ENCODE measurements at regions not wholly inside any gene's neighbourhood (a gene's known extent, or its start where the extent isn't known, plus 50 kb on each side); places are given as distances from the start of the nearest gene placed in this dataset.

GRCh38 chr3:117035745-117036144 is 326.2 kb downstream of the TUSC7 start:
- H3K27ac ChIP-seq = peak overlapping the region; percentile 16

GRCh38 chr3:117036259-117036799 is 326.8 kb downstream of the TUSC7 start:
- Histone ChIP-seq H3K36me3 (ENCODE audit: control insufficient read depth, insufficient read depth, low read length) (no peaks in the 10 kb centered on the region), H3K27me3 (ENCODE audit: control insufficient read depth, insufficient read depth, low read length) (no peaks in the 10 kb centered on the region), H3K4me1 (no peaks in the 10 kb centered on the region), H3K4me3 (ENCODE audit: low read depth, low read length) (no peak overlapping the region), H2AFZ (no peak overlapping the region), H3K27ac (peak overlapping the region; percentile 16), H3K9ac (no peak overlapping the region), H3K9me3 (ENCODE audit: control insufficient read depth, low read length) (no peaks in the 10 kb centered on the region), H3K4me2 (ENCODE audit: low read length) (no peak overlapping the region), H3K79me2 (no peaks in the 10 kb centered on the region)
- TF ChIP-seq CTCF (IDR thresholded peaks at IDR 0.05) = no peak

More at GRCh38 chr3:117035745-117036144, 326.2 kb downstream of the TUSC7 start:
- Histone ChIP-seq H3K79me2 (no peaks in the 10 kb centered on the region), H3K4me3 (ENCODE audit: low read depth, low read length) (no peak overlapping the region), H3K4me1 (no peaks in the 10 kb centered on the region), H2AFZ (no peak overlapping the region), H3K4me2 (ENCODE audit: low read length) (no peak overlapping the region), H3K9me3 (ENCODE audit: control insufficient read depth, low read length) (no peaks in the 10 kb centered on the region), H3K27me3 (ENCODE audit: control insufficient read depth, insufficient read depth, low read length) (no peaks in the 10 kb centered on the region), H3K36me3 (ENCODE audit: control insufficient read depth, insufficient read depth, low read length) (no peaks in the 10 kb centered on the region), H3K9ac (no peak overlapping the region)
- TF ChIP-seq CTCF (IDR thresholded peaks at IDR 0.05) = no peak

- H3K27ac ChIP-seq = no peak overlapping the region
- H3K4me3 ChIP-seq (ENCODE audit: low read depth, low read length) = no peak overlapping the region
- no peak for TF ChIP-seq CTCF (IDR thresholded peaks at IDR 0.05)
- no peaks in the 10 kb centered on the region for H3K4me1 ChIP-seq
- no peaks in the 10 kb centered on the region for H3K27me3 ChIP-seq (ENCODE audit: control insufficient read depth, insufficient read depth, low read length)
- H3K9me3 ChIP-seq (ENCODE audit: control insufficient read depth, low read length) = no peaks in the 10 kb centered on the region
- no peaks in the 10 kb centered on the region for H3K36me3 ChIP-seq (ENCODE audit: control insufficient read depth, insufficient read depth, low read length)
- H3K79me2 ChIP-seq = no peaks in the 10 kb centered on the region
- H3K9ac ChIP-seq = no peak overlapping the region
- H3K4me2 ChIP-seq (ENCODE audit: low read length) = no peak overlapping the region
- H2AFZ ChIP-seq = peak overlapping the region; percentile 57
These were observed 335.6 kb downstream of the TUSC7 start for GRCh38 chr3:117045143-117045542.

- Histone ChIP-seq H3K79me2 (no peaks in the 10 kb centered on the region), H3K9ac (no peak overlapping the region), H3K4me1 (no peaks in the 10 kb centered on the region), H3K27ac (no peak overlapping the region), H3K36me3 (ENCODE audit: control insufficient read depth, insufficient read depth, low read length) (no peaks in the 10 kb centered on the region), H3K4me2 (ENCODE audit: low read length) (no peak overlapping the region), H3K4me3 (ENCODE audit: low read depth, low read length) (no peak overlapping the region), H3K9me3 (ENCODE audit: control insufficient read depth, low read length) (no peaks in the 10 kb centered on the region), H2AFZ (no peak overlapping the region), H3K27me3 (ENCODE audit: control insufficient read depth, insufficient read depth, low read length) (no peaks in the 10 kb centered on the region)
- no peak for TF ChIP-seq CTCF (IDR thresholded peaks at IDR 0.05)
These were observed 338.5 kb downstream of the TUSC7 start for GRCh38 chr3:117047951-117048705.

GRCh38 chr3:117052395-117052794 is 342.8 kb downstream of the TUSC7 start:
- Histone ChIP-seq H3K4me1 (no peaks in the 10 kb centered on the region), H3K4me2 (ENCODE audit: low read length) (no peak overlapping the region), H3K27ac (no peak overlapping the region), H3K79me2 (no peaks in the 10 kb centered on the region), H2AFZ (no peak overlapping the region), H3K4me3 (ENCODE audit: low read depth, low read length) (no peak overlapping the region), H3K27me3 (ENCODE audit: control insufficient read depth, insufficient read depth, low read length) (no peaks in the 10 kb centered on the region), H3K36me3 (ENCODE audit: control insufficient read depth, insufficient read depth, low read length) (no peaks in the 10 kb centered on the region), H3K9me3 (ENCODE audit: control insufficient read depth, low read length) (no peaks in the 10 kb centered on the region), H3K9ac (no peak overlapping the region)
- TF ChIP-seq CTCF (IDR thresholded peaks at IDR 0.05) = no peak

Data from parathyroid adenoma (tissue), 2 donors.